HCT116 (cell line): ENCODE measurements at regions not wholly inside any gene's neighbourhood (a gene's known extent, or its start where the extent isn't known, plus 50 kb on each side); places are given as distances from the start of the nearest gene placed in this dataset.

ENCODE experiments used
- ATAC-seq: fragments of 200-7000 bp; cut with Tn5 transposase; 2 replicates; pipeline ENCODE4 v1.9.1; 2020; ENCODE audit warnings: mild to moderate bottlenecking, moderate library complexity
- BruUV-seq: library from RNA; stranded (reverse); fragments of 400-500 nt; replicated peaks from 2 replicates; lab custom pipeline; 2021; lab: Mats Ljungman, UMichigan
- CTCF ChIA-PET: fragments of 300-600 bp; sonication (Branson Sonifier 250); formaldehyde crosslinking; loops from one replicate; lab custom pipeline; 2021; ENCODE audit warnings: antibody characterized with exemption; lab: Charles Lee
- POLR2A ChIA-PET: fragments of 300-600, 350-600 bp; sonication (Branson Sonifier 250); formaldehyde crosslinking; loops from one replicate; lab custom pipeline; 2021; ENCODE audit warnings: antibody characterized with exemption; lab: Charles Lee
- RAD21 ChIA-PET, 2 experiments: fragments of 300-600 bp; sonication (Branson Sonifier 250); formaldehyde crosslinking; loops; one replicate each; lab custom pipeline; 2023; ENCODE audit warnings: low total read pairs in 2 of 2; ENCODE audit not compliant: uncharacterized antibody in 2 of 2, unreplicated experiment in 2 of 2, low non-redundant PET in 1 of 2; lab: Charles Lee
- DNase-seq: peaks from one replicate; pipeline ENCODE4 v3.0.0-alpha.2; 2010; ENCODE audit warnings: low read depth, low spot score
- H2AFZ ChIP-seq: fragments of 200-600 bp; shearing (Covaris generic), sonication (generic); 2 replicates; pipeline ENCODE4 v1.6.1; 2017; ENCODE audit warnings: low read depth, mixed run types, mixed read lengths, antibody characterized with exemption, low read length; ENCODE audit not compliant: poor library complexity, severe bottlenecking
- H3K27ac ChIP-seq: 2 replicates; pipeline ENCODE4 v1.5.1; 2012; ENCODE audit warnings: low read depth, low read length
- H3K27me3 ChIP-seq: fragments of 200-600 bp; sonication (generic); 2 replicates; pipeline ENCODE4 v1.6.1; 2016; ENCODE audit warnings: mixed run types, low read length, mixed read lengths; ENCODE audit not compliant: insufficient read depth
- H3K36me3 ChIP-seq, 2 experiments: fragments of 200-500 bp in 1 of 2; fragments of 200-600 bp in 1 of 2; sonication (Bioruptor generic) in 1 of 2; sonication (generic) in 1 of 2; 2 replicates each; pipeline versions ENCODE4 v1.5.1 to v1.6.1; 2014 to 2016; ENCODE audit warnings: low read length in 2 of 2, inconsistent platforms in 1 of 2, mixed read lengths in 1 of 2, mixed run types in 1 of 2; ENCODE audit not compliant: insufficient read depth in 2 of 2, control insufficient read depth in 1 of 2
- H3K4me1 ChIP-seq, 2 experiments: fragments of 200-600 bp in 1 of 2; sonication (generic) in 1 of 2; 2 replicates each; pipeline versions ENCODE4 v1.5.1 to v1.6.1; 2012 to 2017; ENCODE audit warnings: low read length in 2 of 2, inconsistent platforms in 1 of 2, mild to moderate bottlenecking in 1 of 2, mixed read lengths in 1 of 2, mixed run types in 1 of 2, moderate library complexity in 1 of 2; ENCODE audit not compliant: insufficient read depth in 2 of 2, control insufficient read depth in 1 of 2
- H3K4me2 ChIP-seq: fragments of 200-600 bp; sonication (generic); 2 replicates; pipeline ENCODE4 v1.6.1; 2017; ENCODE audit warnings: mixed run types, low read length, mixed read lengths
- H3K4me3 ChIP-seq, 2 experiments: fragments of 200-600 bp in 1 of 2; sonication (generic) in 1 of 2; replicated peaks in 1 of 2; 2 replicates each; pipeline ENCODE4 v1.5.1; 2011 to 2016; ENCODE audit warnings: low read length in 2 of 2, control low read depth in 1 of 2, low read depth in 1 of 2, mild to moderate bottlenecking in 1 of 2, mixed read lengths in 1 of 2, mixed run types in 1 of 2
- H3K79me2 ChIP-seq: fragments of 200-600 bp; sonication (generic); 2 replicates; pipeline ENCODE4 v1.6.1; 2017; ENCODE audit warnings: mild to moderate bottlenecking, mixed run types, low read length, moderate library complexity, mixed read lengths; ENCODE audit not compliant: insufficient read depth
- H3K9ac ChIP-seq: fragments of 200-600 bp; sonication (generic); 2 replicates; pipeline ENCODE4 v1.6.1; 2016; ENCODE audit warnings: low read length, mixed read lengths
- H3K9me2 ChIP-seq: fragments of 200-600 bp; sonication (generic), shearing (Covaris generic); 2 replicates; pipeline ENCODE4 v1.6.1; 2017; ENCODE audit warnings: mixed run types, mild to moderate bottlenecking, moderate library complexity; ENCODE audit not compliant: insufficient read depth
- H3K9me3 ChIP-seq, 2 experiments: fragments of 200-500 bp in 1 of 2; fragments of 200-600 bp in 1 of 2; sonication (Bioruptor generic) in 1 of 2; sonication (generic) in 1 of 2; 2 replicates each; pipeline ENCODE4 v1.6.1; 2014 to 2017; ENCODE audit warnings: low read length in 2 of 2, mixed read lengths in 2 of 2, inconsistent platforms in 1 of 2, low read depth in 1 of 2, mild to moderate bottlenecking in 1 of 2, mixed run types in 1 of 2, moderate library complexity in 1 of 2; ENCODE audit not compliant: control insufficient read depth in 1 of 2, insufficient read depth in 1 of 2
- H4K20me1 ChIP-seq: fragments of 200-600 bp; sonication (generic), shearing (Covaris generic); 2 replicates; pipeline ENCODE4 v1.6.1; 2017; ENCODE audit warnings: mixed run types, mild to moderate bottlenecking, moderate library complexity; ENCODE audit not compliant: insufficient read depth
- CEBPB ChIP-seq: IDR thresholded peaks from 2 replicates; pipeline ENCODE4 v1.6.1; 2012; ENCODE audit warnings: low read depth
- EZH2 ChIP-seq: fragments of 200-600 bp; sonication (generic); IDR thresholded peaks from 2 replicates; pipeline ENCODE4 v1.6.1; 2017; ENCODE audit warnings: antibody characterized with exemption, mixed run types
- RAD21 ChIP-seq: IDR thresholded peaks from 2 replicates; pipeline ENCODE4 v1.6.1; 2012; ENCODE audit warnings: low read depth, mild to moderate bottlenecking
- SIN3A ChIP-seq: IDR thresholded peaks from 2 replicates; pipeline ENCODE4 v1.6.1; 2012; ENCODE audit warnings: low read depth
- SRF ChIP-seq: IDR thresholded peaks from 2 replicates; pipeline ENCODE4 v1.6.1; 2012; ENCODE audit warnings: low read depth
- TCF7L2 ChIP-seq: IDR thresholded peaks from 2 replicates; pipeline ENCODE4 v1.7.0; 2011; ENCODE audit warnings: borderline replicate concordance, inconsistent platforms; ENCODE audit not compliant: insufficient read depth, insufficient read length; ENCODE audit errors: extremely low read depth
- intact Hi-C: fragments of 100-400 bp; cut with micrococcal nuclease; formaldehyde crosslinking; loops from 2 replicates; pipeline ENCODE4 v1.10.0; 2022
- TF ChIP-seq, protein P1 (sequence below): IDR thresholded peaks from 2 replicates; pipeline ENCODE4 v1.6.1; 2012
- TF ChIP-seq, protein P2 (sequence below), 3 experiments: fragments of 200-600 bp in 1 of 3; sonication (generic) in 1 of 3; IDR thresholded peaks in 2 of 3; conservative IDR thresholded peaks in 1 of 3; 2 replicates each; pipeline ENCODE4 v1.5.1; 2012 to 2017; ENCODE audit warnings: low read depth in 2 of 3, low read length in 2 of 3, antibody characterized with exemption in 1 of 3, borderline replicate concordance in 1 of 3, control low read depth in 1 of 3, mild to moderate bottlenecking in 1 of 3, mixed read lengths in 1 of 3, mixed run types in 1 of 3, moderate library complexity in 1 of 3; ENCODE audit not compliant: insufficient read depth in 1 of 3
- TF ChIP-seq, protein P3 (sequence below): IDR thresholded peaks from 2 replicates; pipeline ENCODE4 v1.6.1; 2012

DNA sequence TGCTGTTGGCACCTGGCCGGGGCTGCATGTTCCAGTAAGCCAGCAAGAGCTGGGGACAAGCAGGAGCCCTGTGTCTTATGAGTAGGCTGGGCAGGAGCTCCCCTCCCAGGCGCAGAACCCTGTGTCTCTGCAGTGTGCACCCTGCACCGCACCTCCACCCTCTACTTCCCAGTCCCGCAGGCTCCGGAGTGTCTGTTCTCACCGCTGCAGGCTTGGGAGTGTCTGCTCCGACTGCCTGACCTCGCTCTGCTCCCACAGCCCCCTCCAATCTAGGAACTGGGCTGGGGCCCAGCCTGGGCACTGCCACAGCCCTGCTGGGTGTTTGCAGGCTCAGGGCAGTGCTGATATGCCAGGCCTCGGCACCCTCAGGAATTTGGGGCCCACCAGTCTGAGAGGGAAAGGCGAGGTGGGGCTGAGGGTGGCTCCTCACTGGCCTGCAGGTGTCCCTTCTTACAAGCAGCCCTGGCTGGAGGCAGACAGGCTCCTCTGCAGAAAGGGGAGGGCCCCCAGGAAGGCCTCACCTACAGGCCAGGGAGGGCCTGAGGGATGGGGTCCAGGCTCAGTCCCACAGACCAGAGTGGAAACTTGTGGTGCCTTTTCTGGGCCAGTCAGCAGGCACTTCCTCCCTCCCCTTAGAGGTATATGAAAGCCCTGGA lies 871.6 kb upstream of the GJE1 start:
- Histone ChIP-seq H4K20me1 (no peaks in the 10 kb centered on the region), H3K4me3 (no peak overlapping the region), H3K4me2 (no peak overlapping the region), H3K4me1 (no peaks in the 10 kb centered on the region), H3K9me3 (no peaks in the 10 kb centered on the region), H3K9me2 (no peaks in the 10 kb centered on the region), H2AFZ (no peak overlapping the region), H3K27ac (no peak overlapping the region), H3K9ac (no peak overlapping the region), H3K36me3 (no peaks in the 10 kb centered on the region), H3K79me2 (no peaks in the 10 kb centered on the region), H3K27me3 (no peaks in the 10 kb centered on the region)
- ATAC-seq (no peak), DNase-seq (no peak)
- TF ChIP-seq RAD21: no peak
- TF ChIP-seq, protein P1, sequence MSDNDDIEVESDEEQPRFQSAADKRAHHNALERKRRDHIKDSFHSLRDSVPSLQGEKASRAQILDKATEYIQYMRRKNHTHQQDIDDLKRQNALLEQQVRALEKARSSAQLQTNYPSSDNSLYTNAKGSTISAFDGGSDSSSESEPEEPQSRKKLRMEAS: no peak
- no peak for TF ChIP-seq EZH2
- TF ChIP-seq, protein P2, sequence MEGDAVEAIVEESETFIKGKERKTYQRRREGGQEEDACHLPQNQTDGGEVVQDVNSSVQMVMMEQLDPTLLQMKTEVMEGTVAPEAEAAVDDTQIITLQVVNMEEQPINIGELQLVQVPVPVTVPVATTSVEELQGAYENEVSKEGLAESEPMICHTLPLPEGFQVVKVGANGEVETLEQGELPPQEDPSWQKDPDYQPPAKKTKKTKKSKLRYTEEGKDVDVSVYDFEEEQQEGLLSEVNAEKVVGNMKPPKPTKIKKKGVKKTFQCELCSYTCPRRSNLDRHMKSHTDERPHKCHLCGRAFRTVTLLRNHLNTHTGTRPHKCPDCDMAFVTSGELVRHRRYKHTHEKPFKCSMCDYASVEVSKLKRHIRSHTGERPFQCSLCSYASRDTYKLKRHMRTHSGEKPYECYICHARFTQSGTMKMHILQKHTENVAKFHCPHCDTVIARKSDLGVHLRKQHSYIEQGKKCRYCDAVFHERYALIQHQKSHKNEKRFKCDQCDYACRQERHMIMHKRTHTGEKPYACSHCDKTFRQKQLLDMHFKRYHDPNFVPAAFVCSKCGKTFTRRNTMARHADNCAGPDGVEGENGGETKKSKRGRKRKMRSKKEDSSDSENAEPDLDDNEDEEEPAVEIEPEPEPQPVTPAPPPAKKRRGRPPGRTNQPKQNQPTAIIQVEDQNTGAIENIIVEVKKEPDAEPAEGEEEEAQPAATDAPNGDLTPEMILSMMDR (IDR thresholded peaks at IDR 0.05 in 2 of 3, conservative IDR thresholded peaks at IDR 0.05 in 1 of 3; ENCODE audit: borderline replicate concordance in 1 of 3, insufficient read depth in 1 of 3, low read depth in 2 of 3, low read length in 2 of 3): no peak
- RAD21 ChIA-PET: no interaction called here
- CTCF ChIA-PET: no interaction called here
- no TSS peak for BruUV-seq
- intact Hi-C loops: no loop called here
- POLR2A ChIA-PET: no interaction called here

DNA sequence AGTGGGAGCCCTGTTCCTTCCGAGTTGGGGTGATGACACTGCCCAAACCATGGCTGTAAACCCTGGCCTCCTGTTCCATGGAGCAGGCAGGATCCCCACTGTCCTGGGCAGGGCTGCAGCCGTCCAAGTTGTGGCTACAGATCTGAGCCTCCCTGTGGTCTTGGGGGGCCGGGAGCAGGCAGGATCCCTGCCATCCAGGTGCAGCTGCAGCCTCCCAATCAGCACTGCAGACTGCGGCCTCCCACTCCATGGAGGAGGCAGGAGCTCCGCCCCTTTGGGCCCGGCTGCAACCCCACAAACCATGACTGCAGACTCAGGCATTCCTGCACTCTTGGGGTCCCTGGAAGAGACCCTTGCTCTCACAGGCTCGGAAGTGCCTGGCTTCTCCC lies 872.1 kb upstream of the GJE1 start:
- no TSS peak for BruUV-seq
- intact Hi-C loops: no loop called here
- no peaks in the 10 kb centered on the region for H3K9me2 ChIP-seq
- no peak overlapping the region for H3K9ac ChIP-seq
- H4K20me1 ChIP-seq: no peaks in the 10 kb centered on the region
- no peak overlapping the region for H3K4me3 ChIP-seq
- no peaks in the 10 kb centered on the region for H3K9me3 ChIP-seq
- ATAC-seq: no peak
- H3K79me2 ChIP-seq: no peaks in the 10 kb centered on the region
- H3K4me2 ChIP-seq: no peak overlapping the region
- H3K4me1 ChIP-seq: no peaks in the 10 kb centered on the region
- no peaks in the 10 kb centered on the region for H3K36me3 ChIP-seq
- no peak overlapping the region for H2AFZ ChIP-seq
- no peaks in the 10 kb centered on the region for H3K27me3 ChIP-seq
- no peak overlapping the region for H3K27ac ChIP-seq
- POLR2A ChIA-PET: no interaction called here
- CTCF ChIA-PET: no interaction called here
- no peak for TF ChIP-seq SIN3A
- no peak for TF ChIP-seq SRF
- no peak for TF ChIP-seq RAD21
- TF ChIP-seq, protein P3, sequence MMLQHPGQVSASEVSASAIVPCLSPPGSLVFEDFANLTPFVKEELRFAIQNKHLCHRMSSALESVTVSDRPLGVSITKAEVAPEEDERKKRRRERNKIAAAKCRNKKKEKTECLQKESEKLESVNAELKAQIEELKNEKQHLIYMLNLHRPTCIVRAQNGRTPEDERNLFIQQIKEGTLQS: no peak
- no peak for TF ChIP-seq TCF7L2
- TF ChIP-seq, protein P1: no peak
- no peak for TF ChIP-seq CEBPB
- RAD21 ChIA-PET: no interaction called here
- DNase-seq: no peak
